Trophoblast cell (in vitro differentiated cells and primary cell): ENCODE measurements at regions not wholly inside any gene's neighbourhood (a gene's known extent, or its start where the extent isn't known, plus 50 kb on each side); places are given as distances from the start of the nearest gene placed in this dataset.

ENCODE experiments used
- DNase-seq, 2 donors: peaks; one replicate each; pipeline ENCODE4 v3.0.0-alpha.2; 2016
- H2AFZ ChIP-seq: 2 replicates; pipeline ENCODE4 v1.6.1; 2013; ENCODE audit warnings: low read length, moderate library complexity, mild to moderate bottlenecking; ENCODE audit not compliant: insufficient read depth, poor library complexity
- H2AK5ac ChIP-seq: 2 replicates; pipeline ENCODE4 v1.6.1; 2013; ENCODE audit warnings: mild to moderate bottlenecking, low read length
- H2BK120ac ChIP-seq: 2 replicates; pipeline ENCODE4 v1.6.1; 2013; ENCODE audit warnings: low read length, mild to moderate bottlenecking, moderate library complexity; ENCODE audit not compliant: insufficient read depth, poor library complexity
- H2BK12ac ChIP-seq: 2 replicates; pipeline ENCODE4 v1.6.1; 2013; ENCODE audit warnings: mild to moderate bottlenecking, low read length, moderate library complexity
- H2BK5ac ChIP-seq: 2 replicates; pipeline ENCODE4 v1.6.1; 2013; ENCODE audit warnings: low read length, low read depth, moderate library complexity, mild to moderate bottlenecking; ENCODE audit not compliant: poor library complexity
- H3K14ac ChIP-seq: 2 replicates; pipeline ENCODE4 v1.6.1; 2013; ENCODE audit warnings: mild to moderate bottlenecking, low read length
- H3K18ac ChIP-seq: 2 replicates; pipeline ENCODE4 v1.6.1; 2013; ENCODE audit warnings: mild to moderate bottlenecking, low read length
- H3K23ac ChIP-seq: 2 replicates; pipeline ENCODE4 v1.6.1; 2013; ENCODE audit warnings: low read length
- H3K27ac ChIP-seq: 2 replicates; pipeline ENCODE4 v1.5.1; 2013; ENCODE audit warnings: low read depth, mild to moderate bottlenecking, inconsistent platforms, low read length, moderate library complexity
- H3K27me3 ChIP-seq: 2 replicates; pipeline ENCODE4 v1.6.1; 2013; ENCODE audit warnings: inconsistent platforms, mild to moderate bottlenecking, low read length, moderate library complexity; ENCODE audit not compliant: insufficient read depth
- H3K36me3 ChIP-seq, 2 experiments: 1 replicate in 1 of 2; 2 replicates in 1 of 2; pipeline ENCODE4 v1.6.1; 2013; ENCODE audit warnings: low read length in 2 of 2, mild to moderate bottlenecking in 2 of 2, moderate library complexity in 1 of 2; ENCODE audit not compliant: insufficient read depth in 2 of 2, control insufficient read depth in 1 of 2
- H3K4ac ChIP-seq: 2 replicates; pipeline ENCODE4 v1.6.1; 2013; ENCODE audit warnings: low read depth, mild to moderate bottlenecking, low read length, moderate library complexity
- H3K4me1 ChIP-seq, 2 experiments: 1 replicate in 1 of 2; 2 replicates in 1 of 2; pipeline ENCODE4 v1.6.1; 2013; ENCODE audit warnings: low read length in 2 of 2, mild to moderate bottlenecking in 2 of 2, moderate library complexity in 1 of 2; ENCODE audit not compliant: insufficient read depth in 2 of 2, control insufficient read depth in 1 of 2
- H3K4me2 ChIP-seq: 2 replicates; pipeline ENCODE4 v1.6.1; 2013; ENCODE audit warnings: inconsistent platforms, mild to moderate bottlenecking, low read length, moderate library complexity
- H3K4me3 ChIP-seq: 2 replicates; pipeline ENCODE4 v1.5.1; 2013; ENCODE audit warnings: mild to moderate bottlenecking, low read depth, low read length, inconsistent platforms
- H3K79me1 ChIP-seq: one replicate; pipeline ENCODE4 v1.6.1; 2013; ENCODE audit warnings: low read length
- H3K79me2 ChIP-seq: 2 replicates; pipeline ENCODE4 v1.6.1; 2013; ENCODE audit warnings: low read length, mild to moderate bottlenecking; ENCODE audit not compliant: control insufficient read depth, insufficient read depth, poor library complexity
- H3K9ac ChIP-seq: 2 replicates; pipeline ENCODE4 v1.6.1; 2013; ENCODE audit warnings: mild to moderate bottlenecking, low read length
- H3K9me3 ChIP-seq: 2 replicates; pipeline ENCODE4 v1.6.1; 2013; ENCODE audit warnings: low read depth, mild to moderate bottlenecking, control low read depth, inconsistent platforms, low read length; ENCODE audit not compliant: insufficient read depth
- H4K12ac ChIP-seq: 2 replicates; pipeline ENCODE4 v1.6.1; 2013; ENCODE audit warnings: low read depth, mild to moderate bottlenecking, low read length, moderate library complexity
- H4K8ac ChIP-seq: 2 replicates; pipeline ENCODE4 v1.6.1; 2013; ENCODE audit warnings: low read depth, mild to moderate bottlenecking, low read length, moderate library complexity
- H4K91ac ChIP-seq: one replicate; pipeline ENCODE4 v1.6.1; 2013; ENCODE audit warnings: low read depth, mild to moderate bottlenecking, low read length, moderate library complexity
- WGBS: extraction: QIAGEN DNeasy Blood & Tissue Kit; methylation state at CpG from one replicate; pipeline ENCODE4 v1.1.7; 2013; ENCODE audit warnings: missing lambda C conversion rate; ENCODE audit not compliant: insufficient read length, insufficient coverage; ENCODE audit errors: extremely low coverage; 5-methylcytosine and 5-hydroxymethylcytosine counted together

- WGBS: no CpG with 5 or more reads among the region's 2 CpGs
These were observed 68.2 kb upstream of the ETV6 start for GRCh38 chr12:11581179-11581755.

GRCh38 chr12:11584221-11584855 lies 65.1 kb upstream of the ETV6 start:
- Histone ChIP-seq H2AFZ (no peak overlapping the region), H3K4me2 (no peak overlapping the region), H3K4ac (no peak overlapping the region), H4K8ac (no peak overlapping the region), H3K36me3 (no peaks in the 10 kb centered on the region), H3K9ac (no peak overlapping the region), H2BK5ac (no peak overlapping the region), H3K79me2 (no peaks in the 10 kb centered on the region), H3K14ac (no peak overlapping the region), H3K4me3 (no peak overlapping the region), H3K27ac (no peak overlapping the region), H3K23ac (no peak overlapping the region), H3K4me1 (peaks cover 2% of the 10 kb centered on the region in 2 experiments), H2BK12ac (no peak overlapping the region), H3K27me3 (no peaks in the 10 kb centered on the region), H3K79me1 (peaks cover 4% of the 10 kb centered on the region), H2AK5ac (no peak overlapping the region), H4K91ac (no peak overlapping the region), H3K9me3 (no peaks in the 10 kb centered on the region), H3K18ac (no peak overlapping the region), H4K12ac (no peak overlapping the region), H2BK120ac (no peak overlapping the region)
- DNase-seq: peak in 1 of 2 donors; percentile 15
- no CpG with 5 or more reads among the region's 7 CpGs for WGBS

More at GRCh38 chr12:11581179-11581755, 68.2 kb upstream of the ETV6 start:
- H4K12ac ChIP-seq: no peak overlapping the region
- peak overlapping the region; percentile 55 for H2BK12ac ChIP-seq
- no peak overlapping the region for H3K4me2 ChIP-seq
- no peak overlapping the region for H3K23ac ChIP-seq
- H3K27me3 ChIP-seq: no peaks in the 10 kb centered on the region
- no peak overlapping the region for H4K8ac ChIP-seq
- H2BK5ac ChIP-seq: no peak overlapping the region
- H2BK120ac ChIP-seq: no peak overlapping the region
- H3K79me1 ChIP-seq: peaks cover 4% of the 10 kb centered on the region
- no peak overlapping the region for H3K4me3 ChIP-seq
- peak; percentile 52 to 92 for DNase-seq
- H3K9me3 ChIP-seq: no peaks in the 10 kb centered on the region
- no peak overlapping the region for H3K14ac ChIP-seq
- no peak overlapping the region for H3K18ac ChIP-seq
- no peaks in the 10 kb centered on the region for H3K36me3 ChIP-seq
- peaks cover 2% of the 10 kb centered on the region in 2 experiments for H3K4me1 ChIP-seq
- H3K27ac ChIP-seq: no peak overlapping the region
- no peak overlapping the region for H3K4ac ChIP-seq
- H2AFZ ChIP-seq: no peak overlapping the region
- no peak overlapping the region for H3K9ac ChIP-seq
- H3K79me2 ChIP-seq: no peaks in the 10 kb centered on the region
- peak overlapping the region; percentile 93 for H2AK5ac ChIP-seq
- H4K91ac ChIP-seq: no peak overlapping the region

GRCh38 chr12:11592484-11592883 lies 57.0 kb upstream of the ETV6 start:
- H4K91ac ChIP-seq: no peak overlapping the region
- no peak overlapping the region for H2AK5ac ChIP-seq
- no CpG with 5 or more reads among the region's 11 CpGs for WGBS
- no peak overlapping the region for H2BK12ac ChIP-seq
- H3K23ac ChIP-seq: no peak overlapping the region
- no peak overlapping the region for H3K4me2 ChIP-seq
- no peak overlapping the region for H3K27ac ChIP-seq
- no peak overlapping the region for H4K12ac ChIP-seq
- H2BK120ac ChIP-seq: no peak overlapping the region
- H3K4me1 ChIP-seq: peaks cover 0 to 2% of the 10 kb centered on the region in 2 experiments
- H3K18ac ChIP-seq: no peak overlapping the region
- H2BK5ac ChIP-seq: no peak overlapping the region
- no peaks in the 10 kb centered on the region for H3K79me2 ChIP-seq
- no peaks in the 10 kb centered on the region for H3K9me3 ChIP-seq
- H3K4ac ChIP-seq: no peak overlapping the region
- no peak overlapping the region for H3K4me3 ChIP-seq
- DNase-seq: no peak
- H3K79me1 ChIP-seq: no peaks in the 10 kb centered on the region
- H3K14ac ChIP-seq: no peak overlapping the region
- H2AFZ ChIP-seq: no peak overlapping the region
- H3K36me3 ChIP-seq: no peaks in the 10 kb centered on the region
- H3K27me3 ChIP-seq: no peaks in the 10 kb centered on the region
- H4K8ac ChIP-seq: no peak overlapping the region
- no peak overlapping the region for H3K9ac ChIP-seq

- H3K4me1 ChIP-seq: peaks cover 0 to 2% of the 10 kb centered on the region in 2 experiments
- no peaks in the 10 kb centered on the region for H3K27me3 ChIP-seq
- no peaks in the 10 kb centered on the region for H3K79me1 ChIP-seq
- H3K4ac ChIP-seq: no peak overlapping the region
- no peak overlapping the region for H3K4me2 ChIP-seq
- no peak overlapping the region for H3K4me3 ChIP-seq
- no peak overlapping the region for H2AFZ ChIP-seq
- H3K9me3 ChIP-seq: no peaks in the 10 kb centered on the region
- H3K79me2 ChIP-seq: no peaks in the 10 kb centered on the region
- no peaks in the 10 kb centered on the region for H3K36me3 ChIP-seq
- H3K18ac ChIP-seq: no peak overlapping the region
- H2BK5ac ChIP-seq: no peak overlapping the region
- no peak overlapping the region for H2BK120ac ChIP-seq
- no peak overlapping the region for H3K27ac ChIP-seq
- no peak overlapping the region for H4K8ac ChIP-seq
- no peak overlapping the region for H4K91ac ChIP-seq
- H2AK5ac ChIP-seq: no peak overlapping the region
- no peak overlapping the region for H3K23ac ChIP-seq
- no peak overlapping the region for H4K12ac ChIP-seq
- no peak overlapping the region for H2BK12ac ChIP-seq
- no peak overlapping the region for H3K14ac ChIP-seq
- H3K9ac ChIP-seq: no peak overlapping the region
- no peak for DNase-seq
- no CpG with 5 or more reads among the region's 1 CpG for WGBS
These were observed 56.5 kb upstream of the ETV6 start for GRCh38 chr12:11593013-11593412.
